PC-9 (cell line): ENCODE measurements at regions not wholly inside any gene's neighbourhood (a gene's known extent, or its start where the extent isn't known, plus 50 kb on each side); places are given as distances from the start of the nearest gene placed in this dataset.

Source experiments
- BruUV-seq: library from RNA; stranded (reverse); fragments of 400-500 nt; replicated peaks from 2 replicates; lab custom pipeline; 2021; lab: Mats Ljungman, UMichigan
- CTCF ChIA-PET: fragments of 300-600 bp; sonication (Branson Sonifier 250); formaldehyde crosslinking; loops from one replicate; lab custom pipeline; 2022; ENCODE audit warnings: antibody characterized with exemption; lab: Charles Lee
- POLR2A ChIA-PET: fragments of 300-600 bp; sonication (Branson Sonifier 250); formaldehyde crosslinking; loops from one replicate; lab custom pipeline; 2022; ENCODE audit warnings: antibody characterized with exemption; ENCODE audit not compliant: unreplicated experiment; lab: Charles Lee
- DNase-seq, 2 experiments: peaks; one replicate each; pipeline versions ENCODE4 v3.0.0 to v3.0.0-alpha.2; 2015 to 2022; ENCODE audit warnings: mixed read lengths in 1 of 2
- H2AFZ ChIP-seq: fragments of 200-600 bp; sonication (generic); 2 replicates; pipeline ENCODE4 v1.8.1; 2017; ENCODE audit warnings: antibody characterized with exemption
- H3F3A ChIP-seq: fragments of 200-600 bp; sonication (generic); 2 replicates; pipeline ENCODE4 v1.8.1; 2017; ENCODE audit warnings: antibody characterized with exemption, mild to moderate bottlenecking, low read depth; ENCODE audit not compliant: insufficient read depth
- H3K27ac ChIP-seq: fragments of 200-600 bp; sonication (generic); 2 replicates; pipeline ENCODE4 v1.6.1; 2016; ENCODE audit warnings: mixed run types
- H3K27me3 ChIP-seq: fragments of 200-600 bp; sonication (generic); 2 replicates; pipeline ENCODE4 v1.6.1; 2016; ENCODE audit warnings: low read depth, mixed run types; ENCODE audit not compliant: insufficient read depth
- H3K36me3 ChIP-seq: fragments of 200-600 bp; sonication (generic); 2 replicates; pipeline ENCODE4 v1.6.1; 2016; ENCODE audit warnings: low read depth, mixed run types
- H3K4me1 ChIP-seq: fragments of 200-600 bp; sonication (generic); replicated peaks from 2 replicates; pipeline ENCODE4 v1.6.1; 2016; ENCODE audit warnings: mixed run types; ENCODE audit not compliant: insufficient read depth
- H3K4me2 ChIP-seq: fragments of 200-600 bp; sonication (generic); 2 replicates; pipeline ENCODE4 v1.6.1; 2017; ENCODE audit warnings: mixed run types
- H3K4me3 ChIP-seq: fragments of 200-600 bp; sonication (generic); 2 replicates; pipeline ENCODE4 v1.6.1; 2016; ENCODE audit warnings: mixed run types
- H3K79me2 ChIP-seq: fragments of 200-600 bp; sonication (generic); 2 replicates; pipeline ENCODE4 v1.6.1; 2017; ENCODE audit warnings: low read depth, mixed run types
- H3K9me2 ChIP-seq: fragments of 200-600 bp; sonication (generic); 2 replicates; pipeline ENCODE4 v1.8.1; 2017; ENCODE audit warnings: mild to moderate bottlenecking; ENCODE audit not compliant: insufficient read depth
- H3K9me3 ChIP-seq: fragments of 200-600 bp; sonication (generic); 2 replicates; pipeline ENCODE4 v1.8.1; 2016; ENCODE audit warnings: low read depth; ENCODE audit not compliant: insufficient read depth
- H4K20me1 ChIP-seq: fragments of 200-600 bp; sonication (generic); 2 replicates; pipeline ENCODE4 v1.8.1; 2017; ENCODE audit not compliant: insufficient read depth
- CTCF ChIP-seq: fragments of 200-600 bp; sonication (generic); conservative IDR thresholded peaks from 2 replicates; pipeline ENCODE4 v1.6.1; 2017; ENCODE audit warnings: mixed run types, antibody characterized with exemption, mild to moderate bottlenecking, moderate library complexity
- EZH2 ChIP-seq: fragments of 200-600 bp; sonication (generic); IDR thresholded peaks from 2 replicates; pipeline ENCODE4 v1.8.0; 2017; ENCODE audit warnings: antibody characterized with exemption, low read depth
- intact Hi-C: fragments of 100-400 bp; cut with micrococcal nuclease; formaldehyde crosslinking; loops from one replicate; pipeline ENCODE4 v1.10.0; 2022; ENCODE audit not compliant: unreplicated experiment

- TF ChIP-seq EZH2 (no peak), CTCF (no peak)
- BruUV-seq: no TSS peak
- H3F3A ChIP-seq: peaks cover 17% of the 10 kb centered on the region; the same call in 1 of the 2 replicates
- H3K36me3 ChIP-seq: peaks cover 15% of the 10 kb centered on the region; the same call in 1 of the 2 replicates
- no peaks in the 10 kb centered on the region for H3K27me3 ChIP-seq
- H3K4me3 ChIP-seq: no peak overlapping the region
- H3K4me2 ChIP-seq: no peak overlapping the region
- peaks cover 51% of the 10 kb centered on the region for H3K79me2 ChIP-seq
- POLR2A ChIA-PET: no interaction called here
- no peak overlapping the region; the same call in 1 of the 2 replicates for H3K27ac ChIP-seq
- CTCF ChIA-PET: no interaction called here
- DNase-seq: no peak
- H2AFZ ChIP-seq: no peak overlapping the region
- peaks cover 23% of the 10 kb centered on the region for H3K4me1 ChIP-seq
- no peaks in the 10 kb centered on the region for H4K20me1 ChIP-seq
- intact Hi-C loops: no loop called here
- no peaks in the 10 kb centered on the region for H3K9me3 ChIP-seq
- H3K9me2 ChIP-seq: no peaks in the 10 kb centered on the region
Measured at GRCh38 chr4:41427931-41428600, 109.9 kb upstream of the LIMCH1 start.

GRCh38 chr4:41428601-41429279 is 109.2 kb upstream of the LIMCH1 start:
- no TSS peak for BruUV-seq

GRCh38 chr4:41429280-41429669 is 108.7 kb upstream of the LIMCH1 start:
- H3F3A ChIP-seq: peaks cover 21% of the 10 kb centered on the region; the same call in 1 of the 2 replicates
- no TSS peak for BruUV-seq
- ChIA-PET CTCF (no interaction called here), POLR2A (no interaction called here)
- no peaks in the 10 kb centered on the region for H3K27me3 ChIP-seq
- H3K9me2 ChIP-seq: no peaks in the 10 kb centered on the region
- no peak overlapping the region for H3K4me3 ChIP-seq
- H3K36me3 ChIP-seq: peaks cover 15% of the 10 kb centered on the region; the same call in 1 of the 2 replicates
- no peaks in the 10 kb centered on the region for H4K20me1 ChIP-seq
- H3K9me3 ChIP-seq: no peaks in the 10 kb centered on the region
- H3K4me1 ChIP-seq: peaks cover 36% of the 10 kb centered on the region
- no peak for TF ChIP-seq CTCF
- TF ChIP-seq EZH2: no peak
- no peak for DNase-seq
- H3K27ac ChIP-seq: no peak overlapping the region
- peaks cover 58% of the 10 kb centered on the region for H3K79me2 ChIP-seq
- no peak overlapping the region for H3K4me2 ChIP-seq
- intact Hi-C loops: no loop called here
- H2AFZ ChIP-seq: no peak overlapping the region

More at GRCh38 chr4:41428601-41429279, 109.2 kb upstream of the LIMCH1 start:
- H3K4me1 ChIP-seq: peaks cover 30% of the 10 kb centered on the region
- H3F3A ChIP-seq: peaks cover 21% of the 10 kb centered on the region; the same call in 1 of the 2 replicates
- peaks cover 15% of the 10 kb centered on the region; the same call in 1 of the 2 replicates for H3K36me3 ChIP-seq
- no peaks in the 10 kb centered on the region for H3K9me3 ChIP-seq
- ChIA-PET CTCF (no interaction called here), POLR2A (no interaction called here)
- no peak for DNase-seq
- H3K4me2 ChIP-seq: no peak overlapping the region
- no peaks in the 10 kb centered on the region for H3K27me3 ChIP-seq
- H3K27ac ChIP-seq: no peak overlapping the region
- H3K79me2 ChIP-seq: peaks cover 53% of the 10 kb centered on the region
- TF ChIP-seq EZH2 (no peak), CTCF (no peak)
- no peaks in the 10 kb centered on the region for H4K20me1 ChIP-seq
- intact Hi-C loops: no loop called here
- no peak overlapping the region for H2AFZ ChIP-seq
- H3K9me2 ChIP-seq: no peaks in the 10 kb centered on the region
- H3K4me3 ChIP-seq: no peak overlapping the region
